OCI-LY3 (cell line): ENCODE measurements at regions not wholly inside any gene's neighbourhood (a gene's known extent, or its start where the extent isn't known, plus 50 kb on each side); places are given as distances from the start of the nearest gene placed in this dataset.

Experiments
- EZH2phosphoT487 ChIP-seq: fragments of 200-600 bp; shearing (Covaris generic); IDR thresholded peaks from 2 replicates; pipeline ENCODE4 v1.6.1; 2018; ENCODE audit warnings: antibody characterized with exemption, mixed run types, low read depth
- TF ChIP-seq, protein P1 (sequence below): fragments of 200-600, 300-600 bp; sonication (generic); IDR thresholded peaks from 2 replicates; pipeline ENCODE4 v1.5.1; 2014; ENCODE audit warnings: antibody characterized with exemption, low read length, low read depth

DNA sequence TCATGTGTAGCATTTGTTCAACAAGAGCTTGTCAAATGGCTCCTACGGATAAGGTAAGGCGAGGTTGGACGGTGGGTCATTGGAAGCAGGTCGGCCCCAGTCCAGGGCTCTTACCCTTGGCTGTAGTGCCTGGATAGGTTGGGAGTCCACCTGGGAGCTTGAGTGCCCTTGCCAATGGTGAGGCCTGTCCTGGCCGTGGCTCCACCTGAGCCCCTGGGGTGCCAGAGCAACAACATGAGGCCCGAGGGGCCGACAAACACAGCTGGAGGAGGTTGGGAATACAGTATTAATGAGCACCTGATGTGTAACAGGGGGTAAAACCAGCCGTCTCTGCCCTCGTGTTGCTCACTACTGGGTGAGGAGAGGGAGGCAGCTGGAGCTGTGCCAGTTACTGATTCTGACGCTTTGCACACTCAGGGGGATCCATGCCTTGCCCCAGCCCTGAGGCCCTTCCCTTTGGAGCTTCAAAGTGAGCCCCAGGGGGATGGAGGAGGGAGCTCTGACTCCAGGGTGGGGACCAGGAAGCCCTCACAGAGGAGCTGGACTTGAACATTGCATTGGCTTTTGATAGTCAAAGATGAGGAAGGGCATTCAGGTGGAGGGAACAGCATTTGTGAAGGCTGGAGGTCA, 87.2 kb downstream of the RHOB start:
- TF ChIP-seq, protein P1, sequence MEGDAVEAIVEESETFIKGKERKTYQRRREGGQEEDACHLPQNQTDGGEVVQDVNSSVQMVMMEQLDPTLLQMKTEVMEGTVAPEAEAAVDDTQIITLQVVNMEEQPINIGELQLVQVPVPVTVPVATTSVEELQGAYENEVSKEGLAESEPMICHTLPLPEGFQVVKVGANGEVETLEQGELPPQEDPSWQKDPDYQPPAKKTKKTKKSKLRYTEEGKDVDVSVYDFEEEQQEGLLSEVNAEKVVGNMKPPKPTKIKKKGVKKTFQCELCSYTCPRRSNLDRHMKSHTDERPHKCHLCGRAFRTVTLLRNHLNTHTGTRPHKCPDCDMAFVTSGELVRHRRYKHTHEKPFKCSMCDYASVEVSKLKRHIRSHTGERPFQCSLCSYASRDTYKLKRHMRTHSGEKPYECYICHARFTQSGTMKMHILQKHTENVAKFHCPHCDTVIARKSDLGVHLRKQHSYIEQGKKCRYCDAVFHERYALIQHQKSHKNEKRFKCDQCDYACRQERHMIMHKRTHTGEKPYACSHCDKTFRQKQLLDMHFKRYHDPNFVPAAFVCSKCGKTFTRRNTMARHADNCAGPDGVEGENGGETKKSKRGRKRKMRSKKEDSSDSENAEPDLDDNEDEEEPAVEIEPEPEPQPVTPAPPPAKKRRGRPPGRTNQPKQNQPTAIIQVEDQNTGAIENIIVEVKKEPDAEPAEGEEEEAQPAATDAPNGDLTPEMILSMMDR: no peak
- no peak for TF ChIP-seq EZH2phosphoT487
